Effector memory CD8-positive, alpha-beta T cell (primary cell): ENCODE measurements at regions not wholly inside any gene's neighbourhood (a gene's known extent, or its start where the extent isn't known, plus 50 kb on each side); places are given as distances from the start of the nearest gene placed in this dataset.
A peak's percentile ranks its signal among the peaks of the same experiment; 100 is the strongest.
"Not testable (repeated sequence)": the region's sequence is repeated elsewhere in the genome, so short reads cannot be mapped to it uniquely, and the experiment has no call there.

Source experiments
- ATAC-seq: fragments of 150-1000 bp; cut with Tn5 transposase; replicated peaks from 2 replicates; pipeline ENCODE4 v1.10.0; 2021; ENCODE audit warnings: mild to moderate bottlenecking, moderate library complexity
- DNase-seq, 3 experiments: peaks; one replicate each; pipeline ENCODE4 v3.0.0; 2021
- H3K27ac Mint-ChIP-seq, 2 donors: one replicate each; pipeline ENCODE4 v1.8.0; 2022; ENCODE audit warnings: mild to moderate bottlenecking in 2 of 2, mixed read lengths in 2 of 2, moderate library complexity in 2 of 2
- H3K27me3 Mint-ChIP-seq, 2 donors: one replicate each; pipeline ENCODE4 v1.8.0; 2022; ENCODE audit warnings: mixed read lengths in 2 of 2
- H3K36me3 Mint-ChIP-seq: one replicate; pipeline ENCODE4 v1.8.0; 2022; ENCODE audit warnings: mild to moderate bottlenecking, moderate library complexity, mixed read lengths; ENCODE audit not compliant: insufficient read depth
- H3K4me1 Mint-ChIP-seq, 2 donors: one replicate each; pipeline ENCODE4 v1.8.0; 2022; ENCODE audit warnings: low read depth in 2 of 2, mixed read lengths in 2 of 2
- H3K4me3 Mint-ChIP-seq, 2 donors: one replicate each; pipeline ENCODE4 v1.8.0; 2022; ENCODE audit warnings: mild to moderate bottlenecking in 2 of 2, mixed read lengths in 2 of 2, moderate library complexity in 2 of 2
- H3K9me3 Mint-ChIP-seq, 2 donors: one replicate each; pipeline ENCODE4 v1.8.0; 2022; ENCODE audit warnings: mixed read lengths in 2 of 2

- H3K4me1 Mint-ChIP-seq, result no peaks in the 10 kb centered on the region
- ATAC-seq, result no peak
- H3K27ac Mint-ChIP-seq, result no peak overlapping the region
- no peak for DNase-seq
- H3K4me3 Mint-ChIP-seq, result no peak overlapping the region
- peaks cover 16 to 17% of the 10 kb centered on the region in 2 donors for H3K27me3 Mint-ChIP-seq
- no peaks in the 10 kb centered on the region for H3K36me3 Mint-ChIP-seq
- no peaks in the 10 kb centered on the region for H3K9me3 Mint-ChIP-seq
Observed at GRCh38 chr17:62160816-62161215, 95.7 kb upstream of the MED13 start.

DNA sequence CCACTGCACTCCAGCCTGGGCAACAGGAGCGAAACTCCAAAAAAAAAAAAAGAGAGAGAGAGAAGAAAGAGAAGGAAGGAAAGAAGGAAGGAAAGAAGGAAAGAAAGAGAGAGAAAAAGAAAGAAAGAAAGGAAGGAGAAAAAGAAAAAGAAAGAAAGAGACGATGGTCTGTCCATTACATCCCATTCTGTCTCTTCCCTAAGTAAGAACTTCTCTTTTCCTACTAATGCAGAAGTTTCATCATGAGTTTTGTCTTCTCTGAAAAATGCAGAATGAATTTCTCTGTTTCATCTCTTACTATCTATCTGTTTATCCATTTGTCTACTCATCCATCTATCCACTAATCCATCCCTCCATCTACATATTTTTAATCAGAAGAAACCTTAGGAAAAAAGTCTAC, 94.9 kb upstream of the MED13 start:
- ATAC-seq (no peak), DNase-seq (no peak)
- no peaks in the 10 kb centered on the region for H3K4me1 Mint-ChIP-seq
- H3K9me3 Mint-ChIP-seq, result no peaks in the 10 kb centered on the region
- H3K36me3 Mint-ChIP-seq, result no peaks in the 10 kb centered on the region
- H3K27me3 Mint-ChIP-seq, result peaks cover 16 to 17% of the 10 kb centered on the region in 2 donors
- no peak overlapping the region for H3K4me3 Mint-ChIP-seq
- no peak overlapping the region for H3K27ac Mint-ChIP-seq

GRCh38 chr17:62156949-62157348, 91.9 kb upstream of the MED13 start:
- peaks cover 18 to 31% of the 10 kb centered on the region in 2 donors for H3K27me3 Mint-ChIP-seq
- ATAC-seq, result no peak
- no peak for DNase-seq

GRCh38 chr17:62154909-62155308, 89.8 kb upstream of the MED13 start:
- ATAC-seq, result no peak
- no peaks in the 10 kb centered on the region for H3K4me1 Mint-ChIP-seq
- H3K36me3 Mint-ChIP-seq, result no peaks in the 10 kb centered on the region
- no peak overlapping the region for H3K4me3 Mint-ChIP-seq
- DNase-seq, result no peak
- no peaks in the 10 kb centered on the region for H3K9me3 Mint-ChIP-seq
- H3K27ac Mint-ChIP-seq, result no peak overlapping the region
- H3K27me3 Mint-ChIP-seq, result peaks cover 16 to 31% of the 10 kb centered on the region in 2 donors

More at GRCh38 chr17:62156949-62157348, 91.9 kb upstream of the MED13 start:
- Mint-ChIP-seq H3K4me1 (no peaks in the 10 kb centered on the region), H3K36me3 (no peaks in the 10 kb centered on the region), H3K27ac (no peak overlapping the region), H3K4me3 (no peak overlapping the region), H3K9me3 (no peaks in the 10 kb centered on the region)

DNA sequence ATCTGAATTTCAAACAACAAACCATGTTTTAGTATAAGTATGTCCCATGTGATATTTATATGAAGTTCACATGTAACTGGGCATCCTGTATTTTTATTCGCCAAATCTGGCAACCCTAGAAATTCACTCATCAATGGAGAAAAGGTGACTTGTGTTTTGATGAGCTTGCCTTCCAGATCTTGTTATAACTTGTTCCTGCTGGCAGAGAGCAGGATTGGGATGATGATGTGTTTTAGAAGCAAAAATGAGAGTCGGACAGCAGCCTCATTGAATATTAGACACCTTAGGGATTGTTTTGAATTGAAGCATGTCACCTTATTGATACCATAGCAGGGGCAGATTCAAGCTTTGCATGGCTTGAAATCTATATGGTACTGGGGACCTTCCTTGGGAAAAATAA, 85.4 kb upstream of the MED13 start:
- H3K27me3 Mint-ChIP-seq, result peaks cover 11 to 43% of the 10 kb centered on the region in 2 donors
- no peaks in the 10 kb centered on the region for H3K9me3 Mint-ChIP-seq
- ATAC-seq (no peak), DNase-seq (no peak)
- no peaks in the 10 kb centered on the region for H3K36me3 Mint-ChIP-seq
- H3K27ac Mint-ChIP-seq, result no peak overlapping the region
- H3K4me1 Mint-ChIP-seq, result no peaks in the 10 kb centered on the region
- H3K4me3 Mint-ChIP-seq, result no peak overlapping the region

DNA sequence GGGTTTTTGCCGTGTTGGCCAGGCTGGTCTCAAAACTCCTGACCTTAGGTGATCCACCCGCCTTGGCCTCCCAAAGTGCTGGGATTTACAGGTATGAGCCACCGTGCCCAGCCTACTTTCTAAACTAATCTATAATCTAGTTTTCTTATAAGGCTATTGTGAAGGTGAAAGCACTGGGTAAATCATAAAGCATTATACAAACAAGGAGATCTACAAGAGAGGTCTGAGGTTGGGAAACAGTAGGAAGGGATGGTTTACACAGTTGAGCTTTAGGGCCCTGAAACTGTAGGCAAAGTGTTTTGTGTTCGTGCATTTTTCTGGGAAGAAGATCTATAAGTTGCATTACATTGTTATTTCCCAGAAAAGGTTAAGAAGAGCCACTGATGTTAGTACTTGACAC, 84.9 kb upstream of the MED13 start:
- DNase-seq (no peak), ATAC-seq (no peak)
- Mint-ChIP-seq H3K9me3 (no peaks in the 10 kb centered on the region), H3K4me1 (no peaks in the 10 kb centered on the region), H3K4me3 (no peak overlapping the region), H3K36me3 (no peaks in the 10 kb centered on the region), H3K27ac (no peak overlapping the region), H3K27me3 (peaks cover 11 to 48% of the 10 kb centered on the region in 2 donors)

- no peak overlapping the region for H3K27ac Mint-ChIP-seq
- no peaks in the 10 kb centered on the region for H3K9me3 Mint-ChIP-seq
- peaks cover 5 to 51% of the 10 kb centered on the region in 2 donors for H3K27me3 Mint-ChIP-seq
- ATAC-seq, result no peak
- no peaks in the 10 kb centered on the region for H3K4me1 Mint-ChIP-seq
- no peaks in the 10 kb centered on the region for H3K36me3 Mint-ChIP-seq
- DNase-seq, result no peak
- no peak overlapping the region for H3K4me3 Mint-ChIP-seq
Observed at GRCh38 chr17:62147284-62147683, 82.2 kb upstream of the MED13 start.

DNA sequence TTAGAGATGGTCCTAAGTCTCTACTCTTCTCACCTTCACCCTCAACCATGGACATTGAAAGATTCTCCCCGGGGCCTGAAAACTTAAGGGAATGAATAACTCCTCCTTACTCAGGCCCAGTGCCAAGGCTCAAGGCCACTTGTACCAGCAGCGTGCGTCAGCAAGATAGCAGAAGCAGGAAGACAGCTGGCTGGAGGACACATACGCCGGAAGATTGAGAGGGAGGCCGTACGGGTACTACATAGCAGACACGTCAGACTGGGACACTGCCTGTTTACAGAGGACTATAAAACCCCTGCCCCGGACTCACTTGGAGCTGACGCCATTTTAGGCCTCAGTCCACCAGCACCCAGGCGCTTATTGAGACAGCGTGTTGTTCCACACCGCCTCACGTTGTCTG, 75.8 kb upstream of the MED13 start:
- no peak for ATAC-seq
- no peak overlapping the region for H3K27ac Mint-ChIP-seq
- no peak for DNase-seq
- H3K27me3 Mint-ChIP-seq, result peaks cover 38 to 73% of the 10 kb centered on the region in 2 donors
- no peak overlapping the region for H3K4me3 Mint-ChIP-seq
- no peaks in the 10 kb centered on the region for H3K9me3 Mint-ChIP-seq
- no peaks in the 10 kb centered on the region for H3K4me1 Mint-ChIP-seq
- no peaks in the 10 kb centered on the region for H3K36me3 Mint-ChIP-seq

DNA sequence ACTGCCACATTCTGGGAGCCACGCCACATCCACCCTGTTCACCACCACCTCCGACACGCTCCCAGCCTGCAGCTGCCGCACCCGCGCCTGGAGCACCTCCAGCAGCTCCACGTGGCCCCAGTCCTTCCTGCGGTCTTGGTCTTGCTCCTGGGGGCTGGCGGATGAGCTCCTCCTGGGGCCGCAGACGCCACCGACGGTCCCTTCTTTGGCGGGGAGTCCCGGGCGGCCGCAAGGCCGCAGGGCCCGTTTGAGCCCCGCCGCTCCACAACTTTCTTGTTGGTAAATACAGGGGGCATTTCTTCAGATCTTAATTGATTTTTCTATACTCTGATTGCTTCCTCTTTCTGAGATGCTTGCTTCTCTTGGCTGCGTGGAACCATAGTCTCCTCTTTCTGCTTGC, 75.3 kb upstream of the MED13 start:
- Mint-ChIP-seq H3K36me3 (no peaks in the 10 kb centered on the region), H3K4me1 (no peaks in the 10 kb centered on the region), H3K9me3 (no peaks in the 10 kb centered on the region), H3K27me3 (peaks cover 39 to 73% of the 10 kb centered on the region in 2 donors), H3K27ac (no peak overlapping the region), H3K4me3 (peak overlapping the region in 1 of 2 donors; percentile 49)
- DNase-seq, result no peak
- no peak for ATAC-seq

GRCh38 chr17:62139690-62140354, 74.7 kb upstream of the MED13 start:
- H3K27me3 Mint-ChIP-seq, result peaks cover 39 to 70% of the 10 kb centered on the region in 2 donors
- not testable (repeated sequence) for H3K9me3 Mint-ChIP-seq

DNA sequence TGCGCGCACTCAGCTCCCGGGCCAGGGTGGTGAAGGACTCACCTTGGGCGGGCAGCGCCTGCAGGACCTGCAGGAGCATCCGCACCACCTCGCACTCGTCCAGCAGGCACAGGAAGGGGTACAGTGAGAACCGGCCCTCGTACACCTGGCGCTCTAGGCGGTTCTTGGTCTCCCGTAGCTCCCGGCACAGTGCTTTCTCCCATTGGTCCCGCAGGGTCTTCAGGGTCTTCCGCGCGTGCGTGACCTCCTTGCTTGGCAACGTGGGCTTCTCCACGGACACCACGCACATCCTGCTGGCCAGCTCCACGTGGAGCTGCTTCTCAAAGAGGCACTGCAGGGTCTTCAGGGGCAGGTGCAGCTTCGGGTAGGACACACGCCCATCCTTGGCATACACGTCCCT, 74.1 kb upstream of the MED13 start:
- H3K9me3 Mint-ChIP-seq, result no peaks in the 10 kb centered on the region
- peak overlapping the region; percentile 13 to 48 for H3K4me3 Mint-ChIP-seq
- ATAC-seq (no peak), DNase-seq (no peak)
- H3K27me3 Mint-ChIP-seq, result peaks cover 34 to 66% of the 10 kb centered on the region in 2 donors
- no peak overlapping the region for H3K27ac Mint-ChIP-seq
- H3K36me3 Mint-ChIP-seq, result no peaks in the 10 kb centered on the region
- no peaks in the 10 kb centered on the region for H3K4me1 Mint-ChIP-seq

More at GRCh38 chr17:62139690-62140354, 74.7 kb upstream of the MED13 start:
- H3K4me1 Mint-ChIP-seq, H3K27ac Mint-ChIP-seq, DNase-seq, H3K36me3 Mint-ChIP-seq, ATAC-seq: not testable (repeated sequence)
- H3K4me3 Mint-ChIP-seq, result peak overlapping the region in 1 of 2 donors; percentile 49

DNA sequence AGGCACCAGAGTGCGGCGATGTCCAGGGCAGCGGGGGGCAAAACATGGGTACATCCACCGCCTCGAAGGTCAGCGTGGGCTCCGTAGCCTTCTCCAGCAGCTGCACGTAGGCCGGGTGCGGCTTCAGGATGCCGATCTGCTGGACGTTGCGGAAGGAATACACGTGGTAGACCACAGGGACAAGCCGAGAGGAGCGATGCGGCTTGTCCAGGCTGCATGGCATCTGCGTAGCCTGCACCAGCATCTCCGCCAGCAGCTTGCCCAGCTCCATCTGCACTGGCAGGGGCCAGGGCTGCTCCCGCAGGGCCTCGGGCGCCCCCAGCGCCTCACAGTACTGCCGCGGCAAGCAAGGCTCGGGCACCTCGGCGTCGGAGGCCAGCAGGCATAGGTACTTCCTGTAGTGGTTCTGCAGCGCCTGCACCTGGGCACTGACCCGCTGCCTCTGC, 73.6 kb upstream of the MED13 start:
- not testable (repeated sequence) for ATAC-seq, H3K4me1 Mint-ChIP-seq, H3K36me3 Mint-ChIP-seq, H3K27ac Mint-ChIP-seq, H3K9me3 Mint-ChIP-seq, DNase-seq
- Mint-ChIP-seq H3K4me3 (peak overlapping the region; percentile 13 to 48), H3K27me3 (peaks cover 34 to 64% of the 10 kb centered on the region in 2 donors)

GRCh38 chr17:62137734-62138624, 72.9 kb upstream of the MED13 start:
- not testable (repeated sequence) for H3K4me1 Mint-ChIP-seq, H3K27ac Mint-ChIP-seq, H3K9me3 Mint-ChIP-seq, DNase-seq, H3K36me3 Mint-ChIP-seq, ATAC-seq, H3K4me3 Mint-ChIP-seq
- H3K27me3 Mint-ChIP-seq, result peaks cover 34 to 57% of the 10 kb centered on the region in 2 donors
